HUES64 (cell line): ENCODE measurements at regions not wholly inside any gene's neighbourhood (a gene's known extent, or its start where the extent isn't known, plus 50 kb on each side); places are given as distances from the start of the nearest gene placed in this dataset.

Experiments
- H3K27ac ChIP-seq: 2 replicates; pipeline ENCODE4 v1.7.0; 2013; ENCODE audit warnings: low read depth, low read length, inconsistent platforms
- H3K27me3 ChIP-seq: 2 replicates; pipeline ENCODE4 v1.6.1; 2013; ENCODE audit warnings: mild to moderate bottlenecking, low read length; ENCODE audit not compliant: insufficient read depth
- H3K36me3 ChIP-seq: 2 replicates; pipeline ENCODE4 v1.6.1; 2013; ENCODE audit warnings: mild to moderate bottlenecking, low read length; ENCODE audit not compliant: insufficient read depth
- H3K4me1 ChIP-seq: 2 replicates; pipeline ENCODE4 v1.6.1; 2013; ENCODE audit warnings: mild to moderate bottlenecking, low read length, moderate library complexity; ENCODE audit not compliant: insufficient read depth
- H3K4me3 ChIP-seq: 2 replicates; pipeline ENCODE4 v1.5.1; 2013; ENCODE audit warnings: mild to moderate bottlenecking, low read length, moderate library complexity
- H3K9ac ChIP-seq: 2 replicates; pipeline ENCODE4 v1.6.1; 2013; ENCODE audit warnings: mild to moderate bottlenecking, low read depth, low read length
- H3K9me3 ChIP-seq: 2 replicates; pipeline ENCODE4 v1.6.1; 2013; ENCODE audit warnings: low read depth, low read length; ENCODE audit not compliant: insufficient read depth
- WGBS: fragments of 150-250, 120-280 bp; methylation state at CpG from one replicate; pipeline ENCODE4 v1.1.7; 2013; ENCODE audit warnings: missing lambda C conversion rate; 5-methylcytosine and 5-hydroxymethylcytosine counted together

- H3K36me3 ChIP-seq: no peaks in the 10 kb centered on the region
- no peak overlapping the region for H3K27ac ChIP-seq
- H3K4me3 ChIP-seq: no peak overlapping the region
- H3K9ac ChIP-seq: no peak overlapping the region
- no peaks in the 10 kb centered on the region for H3K27me3 ChIP-seq
- H3K9me3 ChIP-seq: no peaks in the 10 kb centered on the region
- WGBS: 95% methylated on average over 2 of the region's 2 CpGs
- H3K4me1 ChIP-seq: no peaks in the 10 kb centered on the region
These were observed 838.4 kb upstream of the INTU start for GRCh38 chr4:126794363-126794762.

- H3K27ac ChIP-seq: no peak overlapping the region
These were observed 834.5 kb upstream of the INTU start for GRCh38 chr4:126798214-126798613.

GRCh38 chr4:126799416-126799815 lies 833.3 kb upstream of the INTU start:
- H3K36me3 ChIP-seq: no peaks in the 10 kb centered on the region
- H3K27me3 ChIP-seq: no peaks in the 10 kb centered on the region
- no peak overlapping the region for H3K4me3 ChIP-seq
- H3K9me3 ChIP-seq: no peaks in the 10 kb centered on the region
- 0 out of 2 replicates have a peak, but pooled peaks cover 3% of the 10 kb centered on the region for H3K4me1 ChIP-seq
- 89% methylated on average over 2 of the region's 2 CpGs for WGBS
- H3K9ac ChIP-seq: no peak overlapping the region
- no peak overlapping the region for H3K27ac ChIP-seq

More at GRCh38 chr4:126798214-126798613, 834.5 kb upstream of the INTU start:
- H3K9ac ChIP-seq: no peak overlapping the region
- no peaks in the 10 kb centered on the region for H3K9me3 ChIP-seq
- H3K27me3 ChIP-seq: no peaks in the 10 kb centered on the region
- no peaks in the 10 kb centered on the region for H3K36me3 ChIP-seq
- H3K4me1 ChIP-seq: 0 out of 2 replicates have a peak, but pooled peaks cover 3% of the 10 kb centered on the region
- WGBS: no CpG with 5 or more reads among the region's 1 CpG
- H3K4me3 ChIP-seq: no peak overlapping the region

GRCh38 chr4:126799971-126800574 lies 832.7 kb upstream of the INTU start:
- 82% methylated on average over 5 of the region's 5 CpGs for WGBS
- Histone ChIP-seq H3K4me3 (no peak overlapping the region), H3K36me3 (no peaks in the 10 kb centered on the region), H3K4me1 (0 out of 2 replicates have a peak, but pooled peaks cover 3% of the 10 kb centered on the region), H3K27me3 (no peaks in the 10 kb centered on the region), H3K27ac (no peak overlapping the region), H3K9me3 (no peaks in the 10 kb centered on the region), H3K9ac (no peak overlapping the region)

GRCh38 chr4:126800575-126801141 lies 832.1 kb upstream of the INTU start:
- 78% methylated on average over 1 of the region's 3 CpGs for WGBS
- Histone ChIP-seq H3K4me3 (no peak overlapping the region), H3K36me3 (no peaks in the 10 kb centered on the region), H3K27ac (no peak overlapping the region), H3K27me3 (no peaks in the 10 kb centered on the region), H3K9me3 (no peaks in the 10 kb centered on the region), H3K9ac (no peak overlapping the region), H3K4me1 (0 out of 2 replicates have a peak, but pooled peaks cover 3% of the 10 kb centered on the region)

- no peaks in the 10 kb centered on the region for H3K27me3 ChIP-seq
- H3K9ac ChIP-seq: no peak overlapping the region
- H3K9me3 ChIP-seq: no peaks in the 10 kb centered on the region
- WGBS: 85% methylated on average over 1 of the region's 1 CpG
- H3K27ac ChIP-seq: no peak overlapping the region
- no peaks in the 10 kb centered on the region for H3K36me3 ChIP-seq
- H3K4me1 ChIP-seq: no peaks in the 10 kb centered on the region
- H3K4me3 ChIP-seq: no peak overlapping the region
These were observed 825.6 kb upstream of the INTU start for GRCh38 chr4:126807132-126807531.

GRCh38 chr4:126812076-126812475 lies 820.7 kb upstream of the INTU start:
- no peaks in the 10 kb centered on the region for H3K9me3 ChIP-seq
- H3K27ac ChIP-seq: no peak overlapping the region
- no peak overlapping the region for H3K4me3 ChIP-seq
- no peaks in the 10 kb centered on the region for H3K27me3 ChIP-seq
- no peaks in the 10 kb centered on the region for H3K36me3 ChIP-seq
- H3K4me1 ChIP-seq: no peaks in the 10 kb centered on the region
- no peak overlapping the region for H3K9ac ChIP-seq

- Histone ChIP-seq H3K9ac (no peak overlapping the region), H3K4me3 (no peak overlapping the region), H3K36me3 (no peaks in the 10 kb centered on the region), H3K27ac (no peak overlapping the region), H3K4me1 (no peaks in the 10 kb centered on the region), H3K9me3 (0 out of 2 replicates have a peak, but pooled peaks cover 2% of the 10 kb centered on the region), H3K27me3 (no peaks in the 10 kb centered on the region)
- WGBS: no CpG with 5 or more reads among the region's 1 CpG
These were observed 812.1 kb upstream of the INTU start for GRCh38 chr4:126820631-126821030.

GRCh38 chr4:126821152-126821551 lies 811.6 kb upstream of the INTU start:
- Histone ChIP-seq H3K4me1 (no peaks in the 10 kb centered on the region), H3K27me3 (no peaks in the 10 kb centered on the region), H3K4me3 (no peak overlapping the region), H3K36me3 (no peaks in the 10 kb centered on the region), H3K9ac (no peak overlapping the region), H3K9me3 (0 out of 2 replicates have a peak, but pooled peaks cover 2% of the 10 kb centered on the region), H3K27ac (no peak overlapping the region)
- WGBS: no CpG with 5 or more reads among the region's 1 CpG

- no peaks in the 10 kb centered on the region for H3K36me3 ChIP-seq
- H3K9ac ChIP-seq: no peak overlapping the region
- H3K27me3 ChIP-seq: no peaks in the 10 kb centered on the region
- H3K9me3 ChIP-seq: 0 out of 2 replicates have a peak, but pooled peaks cover 2% of the 10 kb centered on the region
- H3K4me1 ChIP-seq: no peaks in the 10 kb centered on the region
- H3K27ac ChIP-seq: no peak overlapping the region
- WGBS: 96% methylated on average over 2 of the region's 3 CpGs
- H3K4me3 ChIP-seq: no peak overlapping the region
These were observed 807.7 kb upstream of the INTU start for GRCh38 chr4:126825083-126825482.

GRCh38 chr4:126827669-126828068 lies 805.1 kb upstream of the INTU start:
- Histone ChIP-seq H3K27me3 (no peaks in the 10 kb centered on the region), H3K9me3 (0 out of 2 replicates have a peak, but pooled peaks cover 2% of the 10 kb centered on the region), H3K4me3 (no peak overlapping the region), H3K9ac (no peak overlapping the region), H3K36me3 (no peaks in the 10 kb centered on the region), H3K4me1 (no peaks in the 10 kb centered on the region), H3K27ac (no peak overlapping the region)
- 83% methylated on average over 1 of the region's 2 CpGs for WGBS
